Upper lobe of left lung (tissue), 6 donors: ENCODE measurements at regions not wholly inside any gene's neighbourhood (a gene's known extent, or its start where the extent isn't known, plus 50 kb on each side); places are given as distances from the start of the nearest gene placed in this dataset.

Experiments
- ATAC-seq, 2 donors: fragments of 200-7000 bp; cut with Tn5 transposase; one replicate each; pipeline ENCODE4 v1.9.1; 2022; ENCODE audit warnings: mild to moderate bottlenecking in 2 of 2, moderate library complexity in 2 of 2; ENCODE audit not compliant: low FRiP score in 2 of 2
- DNase-seq, 2 donors: peaks; one replicate each; pipeline ENCODE4 v3.0.0-alpha.2; 2019 to 2020
- H3K27ac ChIP-seq, 4 donors: fragments of 200-600 bp; sonication (generic); one replicate each; pipeline ENCODE4 v1.5.1; 2016 to 2019
- H3K27me3 ChIP-seq, 4 donors: fragments of 200-600 bp; sonication (generic); one replicate each; pipeline ENCODE4 v1.5.1; 2017 to 2019
- H3K36me3 ChIP-seq, 4 donors: fragments of 200-600 bp; sonication (generic); one replicate each; pipeline ENCODE4 v1.5.1; 2016 to 2019
- H3K4me1 ChIP-seq, 4 donors: fragments of 200-600 bp; sonication (generic); one replicate each; pipeline ENCODE4 v1.5.1; 2018 to 2019
- H3K4me3 ChIP-seq, 4 donors: fragments of 200-600 bp; sonication (generic); one replicate each; pipeline ENCODE4 v1.5.1; 2017 to 2019; ENCODE audit warnings: mild to moderate bottlenecking in 2 of 4, moderate library complexity in 1 of 4
- H3K9me3 ChIP-seq, 4 donors: fragments of 200-600 bp; sonication (generic); one replicate each; pipeline ENCODE4 v1.5.1; 2018 to 2019
- CTCF ChIP-seq, 6 experiments: fragments of 450-650 bp in 4 of 6; fragments of 200-600 bp in 2 of 6; sonication (generic) in 2 of 6; IDR thresholded peaks; one replicate each; pipeline ENCODE4 v1.5.1; 2016 to 2019; ENCODE audit warnings: antibody characterized with exemption in 6 of 6
- EP300 ChIP-seq, 4 donors: sonication (generic); formaldehyde crosslinking; IDR thresholded peaks; one replicate each; pipeline ENCODE4 v1.5.1; 2017; ENCODE audit warnings: antibody characterized with exemption in 4 of 4, control low read depth in 2 of 4
- POLR2A ChIP-seq, 4 donors: fragments of 450-650 bp; IDR thresholded peaks; one replicate each; pipeline ENCODE4 v1.5.1; 2016 to 2017; ENCODE audit warnings: antibody characterized with exemption in 4 of 4, mild to moderate bottlenecking in 2 of 4
- POLR2AphosphoS5 ChIP-seq, 2 donors: sonication (generic); formaldehyde crosslinking; IDR thresholded peaks; one replicate each; pipeline ENCODE4 v1.5.1; 2017; ENCODE audit warnings: antibody characterized with exemption in 2 of 2
- WGBS, 2 donors: methylation state at CpG; one replicate each; pipeline ENCODE4 v1.1.5; 2017 to 2018; 5-methylcytosine and 5-hydroxymethylcytosine counted together
- donor health status: DM: no; HTN: no; CAD: no; lungs with moderate emphysema.
- donor health status: DM: no; HTN: yes; CAD: no; lungs with severe emphysema.

- Histone ChIP-seq H3K4me1 (no peaks in the 10 kb centered on the region), H3K27me3 (no peaks in the 10 kb centered on the region), H3K36me3 (no peaks in the 10 kb centered on the region), H3K27ac (no peak overlapping the region), H3K9me3 (no peaks in the 10 kb centered on the region), H3K4me3 (no peak overlapping the region)
- no peak for DNase-seq
- ATAC-seq, result no peak
- 74 to 86% methylated on average over 2 of the region's 2 CpGs for WGBS, 2 donors
- TF ChIP-seq EP300 (IDR thresholded peaks at IDR 0.05) (no peak), POLR2AphosphoS5 (IDR thresholded peaks at IDR 0.05) (no peak), CTCF (IDR thresholded peaks at IDR 0.05) (no peak), POLR2A (IDR thresholded peaks at IDR 0.05) (no peak)
Measured at GRCh38 chr3:166461626-166462025, 624.4 kb upstream of the BCHE start.

DNA sequence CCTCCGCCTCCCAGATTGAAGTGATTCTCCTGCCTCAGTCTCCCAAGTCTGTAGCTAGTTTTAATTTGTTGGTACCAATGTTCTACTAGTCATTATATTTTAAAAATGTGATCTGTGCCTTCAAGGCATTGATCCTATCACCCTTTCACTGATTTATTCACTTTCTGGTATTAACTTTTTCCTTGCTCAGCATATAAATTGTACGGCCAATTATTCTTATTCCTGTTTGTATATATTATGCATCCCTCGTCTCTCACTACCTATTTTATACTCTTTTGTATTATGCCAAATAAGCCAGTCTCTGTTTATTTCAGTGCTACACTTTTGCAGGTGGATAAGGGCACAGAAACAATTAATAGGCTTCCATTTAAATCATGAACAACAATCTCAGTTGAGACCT is 620.2 kb upstream of the BCHE start:
- 74 to 87% methylated on average over 3 of the region's 3 CpGs for WGBS, 2 donors
- no peaks in the 10 kb centered on the region for H3K4me1 ChIP-seq
- no peak overlapping the region for H3K4me3 ChIP-seq
- ATAC-seq (no peak), DNase-seq (no peak)
- H3K27me3 ChIP-seq, result no peaks in the 10 kb centered on the region
- no peaks in the 10 kb centered on the region for H3K36me3 ChIP-seq
- no peaks in the 10 kb centered on the region for H3K9me3 ChIP-seq
- no peak overlapping the region for H3K27ac ChIP-seq
- TF ChIP-seq CTCF (IDR thresholded peaks at IDR 0.05) (no peak), EP300 (IDR thresholded peaks at IDR 0.05) (no peak), POLR2AphosphoS5 (IDR thresholded peaks at IDR 0.05) (no peak), POLR2A (IDR thresholded peaks at IDR 0.05) (no peak)

DNA sequence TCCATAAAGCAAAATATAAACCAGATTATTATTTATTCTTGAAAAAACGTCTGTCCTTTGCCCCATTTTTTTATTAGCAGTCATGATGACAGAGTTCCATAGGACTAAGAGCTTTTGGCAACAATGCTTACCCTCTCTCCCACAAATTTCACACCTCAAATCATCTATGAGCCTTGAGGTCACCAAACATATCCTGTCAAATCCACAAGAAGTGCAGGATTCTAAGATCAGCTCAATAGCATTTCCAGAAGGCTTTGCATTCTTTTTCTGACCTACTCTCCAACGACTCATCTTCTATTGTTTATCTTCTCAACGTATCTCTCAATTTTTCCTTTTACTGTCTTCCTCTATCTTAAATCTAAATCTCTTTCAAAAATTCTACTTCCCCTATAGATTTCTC is 619.1 kb upstream of the BCHE start:
- TF ChIP-seq EP300 (IDR thresholded peaks at IDR 0.05) (no peak), POLR2AphosphoS5 (IDR thresholded peaks at IDR 0.05) (no peak), POLR2A (IDR thresholded peaks at IDR 0.05) (no peak), CTCF (IDR thresholded peaks at IDR 0.05) (no peak)
- WGBS, 2 donors, result 62 to 63% methylated on average over 3 of the region's 3 CpGs
- DNase-seq (no peak), ATAC-seq (no peak)
- H3K36me3 ChIP-seq, result no peaks in the 10 kb centered on the region
- H3K27ac ChIP-seq, result no peak overlapping the region
- no peaks in the 10 kb centered on the region for H3K9me3 ChIP-seq
- H3K4me3 ChIP-seq, result no peak overlapping the region
- no peaks in the 10 kb centered on the region for H3K27me3 ChIP-seq
- H3K4me1 ChIP-seq, result no peaks in the 10 kb centered on the region

DNA sequence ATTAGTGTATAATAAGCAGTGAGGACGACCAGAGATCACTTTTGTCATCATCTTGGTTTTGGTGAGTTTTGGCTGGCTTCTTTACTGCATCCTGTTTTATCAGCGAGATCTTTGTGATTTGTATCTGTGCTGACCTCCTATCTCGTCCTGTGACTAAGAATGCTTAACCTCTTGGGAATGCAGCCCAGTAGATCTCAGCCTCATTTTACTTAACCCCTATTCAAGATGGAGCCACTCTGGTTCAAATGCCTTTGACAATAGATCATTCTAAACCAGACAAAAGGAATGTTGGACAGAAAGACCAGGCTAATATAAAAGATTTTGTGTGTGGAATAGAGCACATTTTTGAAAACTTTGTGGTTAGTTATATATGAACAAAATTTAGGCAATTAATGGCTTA is 618.5 kb upstream of the BCHE start:
- WGBS, 2 donors, result 54 to 62% methylated on average over 3 of the region's 3 CpGs
- ATAC-seq, result no peak
- H3K27me3 ChIP-seq, result no peaks in the 10 kb centered on the region
- H3K4me1 ChIP-seq, result no peaks in the 10 kb centered on the region
- no peak for DNase-seq
- H3K27ac ChIP-seq, result no peak overlapping the region
- H3K9me3 ChIP-seq, result no peaks in the 10 kb centered on the region
- no peaks in the 10 kb centered on the region for H3K36me3 ChIP-seq
- TF ChIP-seq CTCF (IDR thresholded peaks at IDR 0.05) (no peak), EP300 (IDR thresholded peaks at IDR 0.05) (no peak), POLR2A (IDR thresholded peaks at IDR 0.05) (no peak), POLR2AphosphoS5 (IDR thresholded peaks at IDR 0.05) (no peak)
- no peak overlapping the region for H3K4me3 ChIP-seq

DNA sequence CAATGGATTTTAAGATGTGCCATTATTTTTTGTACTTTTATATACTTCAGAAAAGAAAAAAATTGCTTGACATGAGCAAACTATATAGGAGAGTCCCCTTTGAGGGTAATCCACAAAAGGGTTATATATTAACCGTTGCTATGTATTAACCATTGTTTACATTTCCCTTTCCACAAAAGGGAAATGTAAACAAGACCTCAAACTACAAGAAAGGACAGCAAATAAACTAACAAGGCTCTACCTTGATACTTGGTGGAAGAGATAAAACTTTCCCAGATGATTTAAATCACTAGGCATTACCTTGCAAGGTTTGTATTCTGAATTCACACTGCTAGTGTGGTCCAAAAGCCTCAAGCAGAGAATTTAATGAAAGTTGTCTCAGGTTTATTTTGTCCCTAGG is 616.3 kb upstream of the BCHE start:
- H3K27me3 ChIP-seq, result no peaks in the 10 kb centered on the region
- H3K4me1 ChIP-seq, result no peaks in the 10 kb centered on the region
- TF ChIP-seq POLR2AphosphoS5 (IDR thresholded peaks at IDR 0.05) (no peak), EP300 (IDR thresholded peaks at IDR 0.05) (no peak), POLR2A (IDR thresholded peaks at IDR 0.05) (no peak), CTCF (IDR thresholded peaks at IDR 0.05) (no peak)
- H3K9me3 ChIP-seq, result no peaks in the 10 kb centered on the region
- no peak overlapping the region for H3K4me3 ChIP-seq
- WGBS, 2 donors, result 23 to 47% methylated on average over 1 of the region's 1 CpG
- no peaks in the 10 kb centered on the region for H3K36me3 ChIP-seq
- DNase-seq, result no peak
- H3K27ac ChIP-seq, result no peak overlapping the region
- no peak for ATAC-seq
